WTC11 (cell line): ENCODE measurements at regions not wholly inside any gene's neighbourhood (a gene's known extent, or its start where the extent isn't known, plus 50 kb on each side); places are given as distances from the start of the nearest gene placed in this dataset.

Experiments
- ATAC-seq: fragments of 200-7000 bp; cut with Tn5 transposase; 2 replicates; pipeline ENCODE4 v1.10.0; 2021; ENCODE audit warnings: mild to moderate bottlenecking, moderate library complexity
- CTCF ChIA-PET: fragments of 300-600 bp; sonication (Branson Sonifier 250); formaldehyde crosslinking; loops from one replicate; lab custom pipeline; 2021; ENCODE audit warnings: antibody characterized with exemption; lab: Charles Lee
- POLR2A ChIA-PET: fragments of 350-600 bp; sonication (Branson Sonifier 250); formaldehyde crosslinking; loops from one replicate; lab custom pipeline; 2021; ENCODE audit warnings: antibody characterized with exemption; lab: Charles Lee
- DNase-seq: peaks from one replicate; pipeline ENCODE4 v3.0.0; 2021; ENCODE audit warnings: low spot score
- H3K27ac Mint-ChIP-seq: 2 replicates; pipeline ENCODE4 v1.8.0; 2021; ENCODE audit warnings: mixed read lengths
- H3K27me3 Mint-ChIP-seq: 2 replicates; pipeline ENCODE4 v1.8.0; 2021; ENCODE audit warnings: low read depth, mild to moderate bottlenecking, moderate library complexity, mixed read lengths
- H3K36me3 Mint-ChIP-seq: 2 replicates; pipeline ENCODE4 v1.8.0; 2021; ENCODE audit warnings: mixed read lengths
- H3K4me1 Mint-ChIP-seq: 2 replicates; pipeline ENCODE4 v1.8.0; 2022; ENCODE audit warnings: mixed read lengths
- H3K4me3 Mint-ChIP-seq: 2 replicates; pipeline ENCODE4 v1.8.0; 2021; ENCODE audit warnings: mild to moderate bottlenecking, moderate library complexity, mixed read lengths
- H3K9me3 Mint-ChIP-seq: 2 replicates; pipeline ENCODE4 v1.8.0; 2021; ENCODE audit warnings: mixed read lengths
- ATF1 ChIP-seq: sonication (generic); formaldehyde crosslinking; IDR thresholded peaks from 2 replicates; pipeline ENCODE4 v1.8.1; 2023; ENCODE audit warnings: mild to moderate bottlenecking, moderate library complexity, missing genetic modification reagents
- CREB1 ChIP-seq: sonication (generic); formaldehyde crosslinking; IDR thresholded peaks from 2 replicates; pipeline ENCODE4 v1.8.0; 2023; ENCODE audit warnings: mild to moderate bottlenecking, missing genetic modification reagents
- ETV6 ChIP-seq: sonication (generic); formaldehyde crosslinking; IDR thresholded peaks from 2 replicates; pipeline ENCODE4 v1.8.1; 2022; ENCODE audit warnings: mild to moderate bottlenecking, missing genetic modification reagents
- PRRX2 ChIP-seq: fragments of 250-450 bp; sonication (Bioruptor Pico); IDR thresholded peaks from 2 replicates; pipeline ENCODE4 v1.8.0; 2021; ENCODE audit warnings: mild to moderate bottlenecking
- RELA ChIP-seq: sonication (generic); formaldehyde crosslinking; IDR thresholded peaks from 2 replicates; pipeline ENCODE4 v1.8.1; 2022; ENCODE audit warnings: missing genetic modification reagents, mild to moderate bottlenecking, borderline replicate concordance
- SMAD4 ChIP-seq: sonication (generic); formaldehyde crosslinking; IDR thresholded peaks from 2 replicates; pipeline ENCODE4 v1.8.0; 2022; ENCODE audit warnings: mild to moderate bottlenecking, missing genetic modification reagents
- TEAD1 ChIP-seq: sonication (generic); formaldehyde crosslinking; IDR thresholded peaks from 2 replicates; pipeline ENCODE4 v1.8.0; 2022; ENCODE audit warnings: mild to moderate bottlenecking, missing genetic modification reagents
- TP53 ChIP-seq: sonication (generic); formaldehyde crosslinking; IDR thresholded peaks from 2 replicates; pipeline ENCODE4 v1.8.1; 2023; ENCODE audit warnings: mild to moderate bottlenecking, missing genetic modification reagents
- ZNF317 ChIP-seq: sonication (generic); formaldehyde crosslinking; IDR thresholded peaks from 2 replicates; pipeline ENCODE4 v1.8.1; 2023; ENCODE audit warnings: low read depth, mild to moderate bottlenecking, moderate library complexity, missing genetic modification reagents, borderline replicate concordance
- TF ChIP-seq, protein P1 (sequence below): sonication (generic); formaldehyde crosslinking; IDR thresholded peaks from 2 replicates; pipeline ENCODE4 v1.8.1; 2023; ENCODE audit warnings: mild to moderate bottlenecking, missing genetic modification reagents
- TF ChIP-seq, protein P2 (sequence below): sonication (generic); formaldehyde crosslinking; IDR thresholded peaks from 2 replicates; pipeline ENCODE4 v1.8.0; 2022; ENCODE audit warnings: mild to moderate bottlenecking, missing genetic modification reagents
- TF ChIP-seq, protein P3 (sequence below): sonication (generic); formaldehyde crosslinking; IDR thresholded peaks from 2 replicates; pipeline ENCODE4 v1.8.1; 2023; ENCODE audit warnings: mild to moderate bottlenecking, missing genetic modification reagents
- TF ChIP-seq, protein P4 (sequence below): sonication (generic); formaldehyde crosslinking; IDR thresholded peaks from 2 replicates; pipeline ENCODE4 v1.8.1; 2022; ENCODE audit warnings: low read depth, missing genetic modification reagents, borderline replicate concordance
- TF ChIP-seq, protein P5 (sequence below): fragments of 200-600 bp; IDR thresholded peaks from 2 replicates; pipeline ENCODE4 v1.8.0; 2022; ENCODE audit warnings: antibody characterized with exemption
- TF ChIP-seq, protein P6 (sequence below): sonication (generic); formaldehyde crosslinking; IDR thresholded peaks from 2 replicates; pipeline ENCODE4 v1.8.0; 2022; ENCODE audit warnings: missing genetic modification reagents
- TF ChIP-seq, protein P7 (sequence below): fragments of 250-450 bp; sonication (Bioruptor Pico); IDR thresholded peaks from 2 replicates; pipeline ENCODE4 v1.9.0; 2021; ENCODE audit warnings: mild to moderate bottlenecking
- TF ChIP-seq, protein P8 (sequence below): fragments of 250-450 bp; sonication (Bioruptor Pico); IDR thresholded peaks from 2 replicates; pipeline ENCODE4 v1.8.0; 2021; ENCODE audit warnings: mild to moderate bottlenecking

DNA sequence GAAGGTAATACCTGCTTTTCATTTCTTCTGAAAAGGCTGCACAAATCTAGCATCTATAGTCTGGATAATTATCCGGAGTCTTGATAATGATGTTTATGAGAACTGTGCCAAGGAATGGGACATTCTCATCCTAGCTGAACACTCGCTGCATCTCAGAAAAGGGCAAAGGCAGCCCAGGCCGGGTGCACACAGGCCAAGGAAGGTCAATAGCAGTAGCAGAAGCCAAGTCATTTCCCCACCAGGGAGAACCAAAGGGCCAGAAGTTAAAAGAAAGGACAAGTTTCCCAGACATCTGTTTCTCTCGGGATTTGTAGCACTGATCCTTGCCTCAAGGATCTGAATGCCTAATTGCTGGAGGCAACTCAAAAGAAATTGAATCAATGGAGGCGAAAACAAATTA is 66.1 kb upstream of the ANKRD55 start:
- Mint-ChIP-seq H3K27me3 (no peaks in the 10 kb centered on the region), H3K4me1 (no peaks in the 10 kb centered on the region)
- CTCF ChIA-PET = no interaction called here

DNA sequence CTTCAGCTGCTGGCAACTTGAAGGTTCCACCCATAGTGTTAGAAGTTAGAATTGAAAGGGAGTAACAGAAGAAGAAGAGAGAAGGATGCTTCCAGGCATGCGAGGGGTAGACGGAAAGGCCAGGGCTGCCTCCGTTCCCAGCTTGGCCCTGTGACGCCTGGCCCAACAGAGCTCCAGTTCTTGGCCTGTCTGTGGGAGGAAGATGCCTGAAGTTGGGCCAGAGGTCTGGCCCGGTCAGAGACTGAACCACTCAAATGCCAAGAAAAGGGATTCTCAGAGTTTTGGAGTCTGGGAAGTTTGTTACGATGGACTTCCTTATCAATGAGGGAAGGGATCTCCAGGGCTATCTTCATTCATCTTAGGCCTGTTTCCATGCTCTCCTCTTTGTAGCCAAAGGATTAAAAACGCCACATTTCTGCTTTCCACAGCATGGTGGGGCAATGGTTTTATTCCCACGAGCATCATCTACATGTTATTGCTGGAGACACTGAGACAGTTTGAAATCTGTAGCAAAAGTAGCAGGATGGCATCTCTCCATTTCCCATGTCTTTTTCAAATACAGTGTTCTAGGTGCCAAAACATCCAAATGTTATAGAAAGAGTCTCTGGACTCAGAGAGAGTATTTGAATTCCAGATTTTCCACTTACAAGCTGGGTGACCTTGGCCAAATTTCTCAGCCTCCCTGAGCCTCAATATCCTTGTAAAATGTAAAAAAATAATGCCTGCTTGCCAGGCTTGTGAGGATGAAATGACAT is 65.4 kb upstream of the ANKRD55 start:
- H3K4me1 Mint-ChIP-seq = no peaks in the 10 kb centered on the region
- peaks cover 9% of the 10 kb centered on the region for H3K36me3 Mint-ChIP-seq
- no peak overlapping the region for H3K27ac Mint-ChIP-seq
- no peak overlapping the region for H3K4me3 Mint-ChIP-seq
- CTCF ChIA-PET = no interaction called here
- no peak for ATAC-seq
- POLR2A ChIA-PET = no interaction called here
- H3K9me3 Mint-ChIP-seq = peaks cover 24% of the 10 kb centered on the region
- DNase-seq = no peak
- no peaks in the 10 kb centered on the region for H3K27me3 Mint-ChIP-seq
- TF ChIP-seq, protein P1, sequence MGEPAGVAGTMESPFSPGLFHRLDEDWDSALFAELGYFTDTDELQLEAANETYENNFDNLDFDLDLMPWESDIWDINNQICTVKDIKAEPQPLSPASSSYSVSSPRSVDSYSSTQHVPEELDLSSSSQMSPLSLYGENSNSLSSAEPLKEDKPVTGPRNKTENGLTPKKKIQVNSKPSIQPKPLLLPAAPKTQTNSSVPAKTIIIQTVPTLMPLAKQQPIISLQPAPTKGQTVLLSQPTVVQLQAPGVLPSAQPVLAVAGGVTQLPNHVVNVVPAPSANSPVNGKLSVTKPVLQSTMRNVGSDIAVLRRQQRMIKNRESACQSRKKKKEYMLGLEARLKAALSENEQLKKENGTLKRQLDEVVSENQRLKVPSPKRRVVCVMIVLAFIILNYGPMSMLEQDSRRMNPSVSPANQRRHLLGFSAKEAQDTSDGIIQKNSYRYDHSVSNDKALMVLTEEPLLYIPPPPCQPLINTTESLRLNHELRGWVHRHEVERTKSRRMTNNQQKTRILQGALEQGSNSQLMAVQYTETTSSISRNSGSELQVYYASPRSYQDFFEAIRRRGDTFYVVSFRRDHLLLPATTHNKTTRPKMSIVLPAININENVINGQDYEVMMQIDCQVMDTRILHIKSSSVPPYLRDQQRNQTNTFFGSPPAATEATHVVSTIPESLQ (CRISPR knock-in tag) = no peak
- TF ChIP-seq, protein P2, sequence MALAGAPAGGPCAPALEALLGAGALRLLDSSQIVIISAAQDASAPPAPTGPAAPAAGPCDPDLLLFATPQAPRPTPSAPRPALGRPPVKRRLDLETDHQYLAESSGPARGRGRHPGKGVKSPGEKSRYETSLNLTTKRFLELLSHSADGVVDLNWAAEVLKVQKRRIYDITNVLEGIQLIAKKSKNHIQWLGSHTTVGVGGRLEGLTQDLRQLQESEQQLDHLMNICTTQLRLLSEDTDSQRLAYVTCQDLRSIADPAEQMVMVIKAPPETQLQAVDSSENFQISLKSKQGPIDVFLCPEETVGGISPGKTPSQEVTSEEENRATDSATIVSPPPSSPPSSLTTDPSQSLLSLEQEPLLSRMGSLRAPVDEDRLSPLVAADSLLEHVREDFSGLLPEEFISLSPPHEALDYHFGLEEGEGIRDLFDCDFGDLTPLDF (CRISPR knock-in tag) = no peak
- no peak for TF ChIP-seq PRRX2 (CRISPR knock-in tag)
- TF ChIP-seq TEAD1 (CRISPR knock-in tag) = no peak
- no peak for TF ChIP-seq TP53
- TF ChIP-seq, protein P3, sequence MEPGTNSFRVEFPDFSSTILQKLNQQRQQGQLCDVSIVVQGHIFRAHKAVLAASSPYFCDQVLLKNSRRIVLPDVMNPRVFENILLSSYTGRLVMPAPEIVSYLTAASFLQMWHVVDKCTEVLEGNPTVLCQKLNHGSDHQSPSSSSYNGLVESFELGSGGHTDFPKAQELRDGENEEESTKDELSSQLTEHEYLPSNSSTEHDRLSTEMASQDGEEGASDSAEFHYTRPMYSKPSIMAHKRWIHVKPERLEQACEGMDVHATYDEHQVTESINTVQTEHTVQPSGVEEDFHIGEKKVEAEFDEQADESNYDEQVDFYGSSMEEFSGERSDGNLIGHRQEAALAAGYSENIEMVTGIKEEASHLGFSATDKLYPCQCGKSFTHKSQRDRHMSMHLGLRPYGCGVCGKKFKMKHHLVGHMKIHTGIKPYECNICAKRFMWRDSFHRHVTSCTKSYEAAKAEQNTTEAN (CRISPR knock-in tag) = no peak
- TF ChIP-seq CREB1 (CRISPR knock-in tag) = no peak
- TF ChIP-seq, protein P4, sequence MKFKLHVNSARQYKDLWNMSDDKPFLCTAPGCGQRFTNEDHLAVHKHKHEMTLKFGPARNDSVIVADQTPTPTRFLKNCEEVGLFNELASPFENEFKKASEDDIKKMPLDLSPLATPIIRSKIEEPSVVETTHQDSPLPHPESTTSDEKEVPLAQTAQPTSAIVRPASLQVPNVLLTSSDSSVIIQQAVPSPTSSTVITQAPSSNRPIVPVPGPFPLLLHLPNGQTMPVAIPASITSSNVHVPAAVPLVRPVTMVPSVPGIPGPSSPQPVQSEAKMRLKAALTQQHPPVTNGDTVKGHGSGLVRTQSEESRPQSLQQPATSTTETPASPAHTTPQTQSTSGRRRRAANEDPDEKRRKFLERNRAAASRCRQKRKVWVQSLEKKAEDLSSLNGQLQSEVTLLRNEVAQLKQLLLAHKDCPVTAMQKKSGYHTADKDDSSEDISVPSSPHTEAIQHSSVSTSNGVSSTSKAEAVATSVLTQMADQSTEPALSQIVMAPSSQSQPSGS (CRISPR knock-in tag) = no peak
- no peak for TF ChIP-seq RELA (CRISPR knock-in tag)
- TF ChIP-seq, protein P5, sequence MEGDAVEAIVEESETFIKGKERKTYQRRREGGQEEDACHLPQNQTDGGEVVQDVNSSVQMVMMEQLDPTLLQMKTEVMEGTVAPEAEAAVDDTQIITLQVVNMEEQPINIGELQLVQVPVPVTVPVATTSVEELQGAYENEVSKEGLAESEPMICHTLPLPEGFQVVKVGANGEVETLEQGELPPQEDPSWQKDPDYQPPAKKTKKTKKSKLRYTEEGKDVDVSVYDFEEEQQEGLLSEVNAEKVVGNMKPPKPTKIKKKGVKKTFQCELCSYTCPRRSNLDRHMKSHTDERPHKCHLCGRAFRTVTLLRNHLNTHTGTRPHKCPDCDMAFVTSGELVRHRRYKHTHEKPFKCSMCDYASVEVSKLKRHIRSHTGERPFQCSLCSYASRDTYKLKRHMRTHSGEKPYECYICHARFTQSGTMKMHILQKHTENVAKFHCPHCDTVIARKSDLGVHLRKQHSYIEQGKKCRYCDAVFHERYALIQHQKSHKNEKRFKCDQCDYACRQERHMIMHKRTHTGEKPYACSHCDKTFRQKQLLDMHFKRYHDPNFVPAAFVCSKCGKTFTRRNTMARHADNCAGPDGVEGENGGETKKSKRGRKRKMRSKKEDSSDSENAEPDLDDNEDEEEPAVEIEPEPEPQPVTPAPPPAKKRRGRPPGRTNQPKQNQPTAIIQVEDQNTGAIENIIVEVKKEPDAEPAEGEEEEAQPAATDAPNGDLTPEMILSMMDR = no peak
- no peak for TF ChIP-seq SMAD4
- no peak for TF ChIP-seq ATF1
- no peak for TF ChIP-seq ZNF317 (CRISPR knock-in tag)
- TF ChIP-seq, protein P6, sequence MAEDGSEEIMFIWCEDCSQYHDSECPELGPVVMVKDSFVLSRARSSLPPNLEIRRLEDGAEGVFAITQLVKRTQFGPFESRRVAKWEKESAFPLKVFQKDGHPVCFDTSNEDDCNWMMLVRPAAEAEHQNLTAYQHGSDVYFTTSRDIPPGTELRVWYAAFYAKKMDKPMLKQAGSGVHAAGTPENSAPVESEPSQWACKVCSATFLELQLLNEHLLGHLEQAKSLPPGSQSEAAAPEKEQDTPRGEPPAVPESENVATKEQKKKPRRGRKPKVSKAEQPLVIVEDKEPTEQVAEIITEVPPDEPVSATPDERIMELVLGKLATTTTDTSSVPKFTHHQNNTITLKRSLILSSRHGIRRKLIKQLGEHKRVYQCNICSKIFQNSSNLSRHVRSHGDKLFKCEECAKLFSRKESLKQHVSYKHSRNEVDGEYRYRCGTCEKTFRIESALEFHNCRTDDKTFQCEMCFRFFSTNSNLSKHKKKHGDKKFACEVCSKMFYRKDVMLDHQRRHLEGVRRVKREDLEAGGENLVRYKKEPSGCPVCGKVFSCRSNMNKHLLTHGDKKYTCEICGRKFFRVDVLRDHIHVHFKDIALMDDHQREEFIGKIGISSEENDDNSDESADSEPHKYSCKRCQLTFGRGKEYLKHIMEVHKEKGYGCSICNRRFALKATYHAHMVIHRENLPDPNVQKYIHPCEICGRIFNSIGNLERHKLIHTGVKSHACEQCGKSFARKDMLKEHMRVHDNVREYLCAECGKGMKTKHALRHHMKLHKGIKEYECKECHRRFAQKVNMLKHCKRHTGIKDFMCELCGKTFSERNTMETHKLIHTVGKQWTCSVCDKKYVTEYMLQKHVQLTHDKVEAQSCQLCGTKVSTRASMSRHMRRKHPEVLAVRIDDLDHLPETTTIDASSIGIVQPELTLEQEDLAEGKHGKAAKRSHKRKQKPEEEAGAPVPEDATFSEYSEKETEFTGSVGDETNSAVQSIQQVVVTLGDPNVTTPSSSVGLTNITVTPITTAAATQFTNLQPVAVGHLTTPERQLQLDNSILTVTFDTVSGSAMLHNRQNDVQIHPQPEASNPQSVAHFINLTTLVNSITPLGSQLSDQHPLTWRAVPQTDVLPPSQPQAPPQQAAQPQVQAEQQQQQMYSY (CRISPR knock-in tag) = no peak
- TF ChIP-seq, protein P7, sequence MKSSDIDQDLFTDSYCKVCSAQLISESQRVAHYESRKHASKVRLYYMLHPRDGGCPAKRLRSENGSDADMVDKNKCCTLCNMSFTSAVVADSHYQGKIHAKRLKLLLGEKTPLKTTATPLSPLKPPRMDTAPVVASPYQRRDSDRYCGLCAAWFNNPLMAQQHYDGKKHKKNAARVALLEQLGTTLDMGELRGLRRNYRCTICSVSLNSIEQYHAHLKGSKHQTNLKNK (CRISPR knock-in tag) = no peak

More for the DNA sequence above, 66.1 kb upstream of the ANKRD55 start:
- DNase-seq (no peak), ATAC-seq (no peak)
- peaks cover 9% of the 10 kb centered on the region for H3K36me3 Mint-ChIP-seq
- peaks cover 17% of the 10 kb centered on the region for H3K9me3 Mint-ChIP-seq
- no peak for TF ChIP-seq ETV6 (CRISPR knock-in tag)
- TF ChIP-seq, protein P1 (CRISPR knock-in tag) = no peak
- TF ChIP-seq, protein P8, sequence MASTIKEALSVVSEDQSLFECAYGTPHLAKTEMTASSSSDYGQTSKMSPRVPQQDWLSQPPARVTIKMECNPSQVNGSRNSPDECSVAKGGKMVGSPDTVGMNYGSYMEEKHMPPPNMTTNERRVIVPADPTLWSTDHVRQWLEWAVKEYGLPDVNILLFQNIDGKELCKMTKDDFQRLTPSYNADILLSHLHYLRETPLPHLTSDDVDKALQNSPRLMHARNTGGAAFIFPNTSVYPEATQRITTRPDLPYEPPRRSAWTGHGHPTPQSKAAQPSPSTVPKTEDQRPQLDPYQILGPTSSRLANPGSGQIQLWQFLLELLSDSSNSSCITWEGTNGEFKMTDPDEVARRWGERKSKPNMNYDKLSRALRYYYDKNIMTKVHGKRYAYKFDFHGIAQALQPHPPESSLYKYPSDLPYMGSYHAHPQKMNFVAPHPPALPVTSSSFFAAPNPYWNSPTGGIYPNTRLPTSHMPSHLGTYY = no peak
- H3K4me3 Mint-ChIP-seq = no peak overlapping the region
- no peak overlapping the region for H3K27ac Mint-ChIP-seq
- POLR2A ChIA-PET = no interaction called here
